IgD-negative memory B cell (primary cell): ENCODE measurements at regions not wholly inside any gene's neighbourhood (a gene's known extent, or its start where the extent isn't known, plus 50 kb on each side); places are given as distances from the start of the nearest gene placed in this dataset.

Experiments
- H3K27ac Mint-ChIP-seq, 3 donors: one replicate each; pipeline ENCODE4 v1.8.0; 2020 to 2022; ENCODE audit warnings: mild to moderate bottlenecking in 3 of 3, mixed read lengths in 3 of 3, moderate library complexity in 1 of 3
- H3K27me3 Mint-ChIP-seq: one replicate; pipeline ENCODE4 v1.8.0; 2021; ENCODE audit warnings: mixed read lengths
- H3K36me3 Mint-ChIP-seq: one replicate; pipeline ENCODE4 v1.8.0; 2020; ENCODE audit warnings: mild to moderate bottlenecking, mixed read lengths
- H3K4me1 Mint-ChIP-seq, 3 donors: one replicate each; pipeline ENCODE4 v1.8.0; 2020 to 2022; ENCODE audit warnings: mixed read lengths in 3 of 3, mild to moderate bottlenecking in 1 of 3
- H3K4me3 Mint-ChIP-seq, 4 donors: one replicate each; pipeline ENCODE4 v1.8.0; 2020 to 2022; ENCODE audit warnings: mild to moderate bottlenecking in 4 of 4, mixed read lengths in 4 of 4, moderate library complexity in 3 of 4
- H3K9me3 Mint-ChIP-seq, 3 donors: one replicate each; pipeline ENCODE4 v1.8.0; 2020 to 2021; ENCODE audit warnings: mixed read lengths in 3 of 3, mild to moderate bottlenecking in 1 of 3

DNA sequence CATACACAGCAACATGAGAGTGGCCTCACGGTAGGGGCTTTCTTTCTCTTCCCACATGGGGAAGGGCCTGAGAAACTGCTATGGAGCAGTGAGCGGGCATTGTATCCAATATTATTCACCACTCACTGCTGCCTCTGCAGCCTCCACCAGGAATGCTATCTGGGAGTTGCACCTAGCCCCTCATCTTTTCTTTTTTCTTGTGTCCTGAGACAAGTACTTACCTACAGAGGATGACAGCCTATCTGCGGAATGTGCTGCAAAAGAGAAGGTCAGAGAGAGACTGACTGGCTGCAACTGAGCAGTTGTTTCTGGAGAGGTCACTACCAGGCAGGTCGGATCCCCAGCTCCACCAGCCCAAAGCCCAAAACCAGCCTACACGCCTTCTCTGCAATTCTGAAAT, 52.1 kb upstream of the HTATIP2 start:
- Mint-ChIP-seq H3K27ac (no peak overlapping the region), H3K27me3 (peaks cover 6% of the 10 kb centered on the region), H3K9me3 (no peaks in the 10 kb centered on the region), H3K36me3 (peaks cover 2% of the 10 kb centered on the region), H3K4me1 (no peaks in the 10 kb centered on the region), H3K4me3 (no peak overlapping the region)

DNA sequence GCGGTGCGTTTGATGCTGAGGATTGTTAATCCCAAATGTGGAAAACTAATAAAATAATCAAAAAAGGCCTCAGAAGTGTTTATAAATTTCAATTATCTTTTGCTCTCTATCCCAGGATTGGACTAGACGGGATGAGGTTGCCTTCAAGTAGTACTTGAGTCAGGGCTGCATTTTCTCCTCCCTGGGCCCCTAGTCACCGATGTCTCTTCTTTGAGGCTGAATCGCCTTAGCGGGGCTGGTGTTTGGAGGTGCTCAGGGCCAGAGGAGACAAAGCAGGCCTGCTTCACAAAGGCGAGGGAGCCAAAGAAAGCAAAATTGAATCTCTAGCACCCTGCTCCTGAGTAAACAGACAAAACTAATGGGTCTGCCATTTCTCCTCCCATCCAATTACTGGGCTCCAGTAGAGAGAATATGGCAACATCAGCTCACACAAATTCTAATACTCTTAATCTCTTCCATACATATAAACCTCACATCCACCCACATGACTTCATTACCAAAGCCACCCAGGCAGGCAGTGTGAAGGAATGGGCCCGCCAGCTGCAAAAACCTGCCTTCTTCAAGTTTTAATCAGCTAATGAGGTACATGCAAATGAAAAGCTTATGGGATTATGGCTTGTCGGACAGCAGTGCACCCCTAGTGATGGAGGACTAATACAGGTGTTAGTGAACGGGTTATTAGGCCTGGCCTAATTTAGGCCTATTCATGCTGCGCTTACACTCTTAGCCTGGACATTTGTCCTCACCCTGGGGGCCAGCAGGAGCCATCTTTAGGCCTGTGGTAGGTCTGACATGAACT, 52.7 kb upstream of the HTATIP2 start:
- Mint-ChIP-seq H3K27me3 (peaks cover 9% of the 10 kb centered on the region), H3K27ac (no peak overlapping the region), H3K4me3 (no peak overlapping the region), H3K36me3 (peaks cover 2% of the 10 kb centered on the region), H3K4me1 (no peaks in the 10 kb centered on the region), H3K9me3 (no peaks in the 10 kb centered on the region)

- Mint-ChIP-seq H3K27ac (no peak overlapping the region), H3K4me3 (no peak overlapping the region), H3K4me1 (no peaks in the 10 kb centered on the region), H3K27me3 (peaks cover 9% of the 10 kb centered on the region), H3K36me3 (peaks cover 2% of the 10 kb centered on the region), H3K9me3 (no peaks in the 10 kb centered on the region)
Observed at GRCh38 chr11:20310137-20310536, 53.4 kb upstream of the HTATIP2 start.

GRCh38 chr11:20309231-20310025, 54.1 kb upstream of the HTATIP2 start:
- Mint-ChIP-seq H3K27ac (no peak overlapping the region), H3K27me3 (peaks cover 9% of the 10 kb centered on the region), H3K9me3 (no peaks in the 10 kb centered on the region), H3K36me3 (peaks cover 2% of the 10 kb centered on the region), H3K4me3 (no peak overlapping the region), H3K4me1 (no peaks in the 10 kb centered on the region)

DNA sequence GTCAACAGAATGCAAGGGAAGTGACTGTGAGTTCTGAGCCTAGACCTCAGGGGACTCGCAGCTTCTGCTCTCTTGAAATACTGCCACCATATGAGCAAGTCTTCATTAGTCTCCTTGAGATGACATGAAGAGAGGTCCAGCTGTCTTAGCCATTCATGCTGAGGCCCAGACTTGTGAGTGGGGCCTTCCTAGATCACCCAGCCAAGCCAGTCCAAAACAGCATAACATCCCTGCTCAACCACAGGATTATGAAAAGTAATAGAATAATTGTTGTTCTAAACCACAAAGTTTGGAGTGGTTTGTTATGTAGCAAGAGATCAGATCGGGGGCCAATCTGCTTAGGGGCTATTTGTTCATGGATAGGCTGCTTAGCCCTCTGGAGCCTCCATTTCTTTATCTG, 54.9 kb upstream of the HTATIP2 start:
- H3K4me3 Mint-ChIP-seq = no peak overlapping the region
- H3K9me3 Mint-ChIP-seq = no peaks in the 10 kb centered on the region
- H3K4me1 Mint-ChIP-seq = no peaks in the 10 kb centered on the region
- H3K27me3 Mint-ChIP-seq = peaks cover 9% of the 10 kb centered on the region
- no peak overlapping the region for H3K27ac Mint-ChIP-seq
- peaks cover 2% of the 10 kb centered on the region for H3K36me3 Mint-ChIP-seq

DNA sequence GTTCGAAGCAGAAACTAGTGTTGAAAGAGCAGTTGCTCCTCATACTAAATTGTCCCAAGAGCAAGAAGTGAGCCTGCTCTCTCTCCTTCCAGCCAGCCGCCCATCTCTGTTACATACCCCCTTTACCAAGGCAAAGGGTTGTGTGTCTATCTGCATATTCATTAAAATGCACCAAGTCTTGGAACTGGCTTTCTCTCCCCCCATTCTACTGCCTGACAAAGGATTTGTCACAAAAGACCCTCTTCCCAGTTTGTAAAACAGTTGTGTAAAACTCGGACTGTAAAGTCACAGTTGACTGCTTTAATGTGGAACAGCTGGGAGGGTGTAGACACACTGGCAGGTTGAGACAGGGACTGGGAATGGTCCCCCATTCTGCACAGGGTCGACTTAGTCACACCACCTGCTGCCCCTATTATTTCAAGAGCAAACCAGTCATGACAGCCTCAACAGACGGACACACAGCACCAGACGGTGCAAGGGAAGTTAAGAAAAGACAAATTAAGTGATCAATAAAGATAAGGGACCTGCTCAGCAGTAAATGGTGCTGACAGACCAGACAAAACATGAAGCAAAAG, 60.0 kb upstream of the HTATIP2 start:
- Mint-ChIP-seq H3K27me3 (peaks cover 9% of the 10 kb centered on the region), H3K4me3 (no peak overlapping the region), H3K9me3 (peaks cover 0 to 1% (median 0%) of the 10 kb centered on the region in 3 donors), H3K36me3 (peaks cover 2% of the 10 kb centered on the region), H3K4me1 (no peaks in the 10 kb centered on the region), H3K27ac (no peak overlapping the region)

DNA sequence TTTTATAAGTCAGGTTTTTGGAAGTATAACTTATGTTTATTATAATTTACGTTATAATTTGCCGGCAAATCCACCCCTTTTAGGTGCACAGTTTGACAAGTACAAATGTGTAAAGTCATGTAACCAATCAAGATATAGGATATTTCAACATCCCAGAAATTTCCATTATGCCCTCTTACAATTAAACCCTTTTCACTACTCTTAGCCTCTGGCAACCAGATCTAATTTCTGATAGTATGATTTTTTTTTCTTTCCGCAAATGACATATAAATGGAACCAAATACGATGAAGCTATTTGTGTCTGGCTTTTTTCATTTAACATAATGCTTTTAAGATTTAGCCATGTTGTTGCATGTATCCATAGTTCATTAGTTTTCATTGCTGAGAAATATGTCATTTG, 69.5 kb upstream of the HTATIP2 start:
- H3K27me3 Mint-ChIP-seq = no peaks in the 10 kb centered on the region
- no peak overlapping the region for H3K4me3 Mint-ChIP-seq
- no peaks in the 10 kb centered on the region for H3K9me3 Mint-ChIP-seq
- no peak overlapping the region for H3K27ac Mint-ChIP-seq
- H3K36me3 Mint-ChIP-seq = no peaks in the 10 kb centered on the region
- no peaks in the 10 kb centered on the region for H3K4me1 Mint-ChIP-seq

DNA sequence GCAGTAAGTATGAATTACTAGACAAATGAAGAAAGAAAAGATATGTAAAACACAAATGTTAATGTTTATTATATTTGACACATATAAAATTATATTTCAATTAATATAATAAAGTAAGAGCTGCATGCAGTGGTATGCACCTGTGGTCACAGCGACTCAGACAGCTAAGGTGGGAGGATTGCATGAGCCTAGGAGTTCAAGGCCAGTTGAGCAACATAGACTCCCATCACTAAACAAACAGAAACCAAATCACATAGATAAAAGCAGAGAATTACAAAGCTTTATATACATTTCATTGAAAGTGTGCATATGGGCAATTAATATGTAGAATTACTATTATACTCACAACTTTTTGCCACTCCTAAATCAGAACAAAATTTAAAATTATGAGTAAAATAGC, 70.0 kb upstream of the HTATIP2 start:
- Mint-ChIP-seq H3K27me3 (peaks cover under 1% of the 10 kb centered on the region), H3K4me3 (no peak overlapping the region), H3K36me3 (no peaks in the 10 kb centered on the region), H3K27ac (no peak overlapping the region), H3K9me3 (no peaks in the 10 kb centered on the region), H3K4me1 (no peaks in the 10 kb centered on the region)

GRCh38 chr11:20289732-20290131, 73.8 kb upstream of the HTATIP2 start:
- no peaks in the 10 kb centered on the region for H3K4me1 Mint-ChIP-seq
- no peak overlapping the region for H3K27ac Mint-ChIP-seq
- H3K36me3 Mint-ChIP-seq = no peaks in the 10 kb centered on the region
- H3K27me3 Mint-ChIP-seq = peaks cover 4% of the 10 kb centered on the region
- no peak overlapping the region for H3K4me3 Mint-ChIP-seq
- H3K9me3 Mint-ChIP-seq = no peaks in the 10 kb centered on the region

- H3K36me3 Mint-ChIP-seq = no peaks in the 10 kb centered on the region
- peaks cover 5% of the 10 kb centered on the region for H3K27me3 Mint-ChIP-seq
- no peaks in the 10 kb centered on the region for H3K9me3 Mint-ChIP-seq
- H3K4me3 Mint-ChIP-seq = no peak overlapping the region
- peaks cover 0 to 3% (median 0%) of the 10 kb centered on the region in 3 donors for H3K4me1 Mint-ChIP-seq
- H3K27ac Mint-ChIP-seq = no peak overlapping the region
Observed at GRCh38 chr11:20283475-20283874, 80.0 kb upstream of the HTATIP2 start.

DNA sequence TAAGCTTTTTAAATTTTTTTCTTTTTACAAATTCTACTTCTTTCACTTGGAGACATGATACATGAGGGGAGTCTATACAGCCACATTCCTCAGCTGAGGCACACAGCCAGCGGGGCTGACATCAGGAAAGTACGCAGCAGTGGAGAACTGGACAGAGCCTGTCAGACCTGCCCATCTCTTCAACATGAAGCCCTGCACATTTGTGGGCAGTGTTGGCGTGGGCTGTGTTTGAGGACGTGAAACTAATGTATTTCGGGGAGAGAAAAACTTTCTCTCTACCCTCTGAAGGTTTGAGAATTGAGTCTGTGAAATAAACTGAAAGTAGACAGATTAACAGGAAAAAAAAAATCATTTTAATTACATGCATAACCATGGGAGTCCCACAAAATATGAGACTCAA, 84.8 kb upstream of the HTATIP2 start:
- H3K36me3 Mint-ChIP-seq = no peaks in the 10 kb centered on the region
- peaks cover 0 to 7% (median 0%) of the 10 kb centered on the region in 3 donors for H3K4me1 Mint-ChIP-seq
- H3K27me3 Mint-ChIP-seq = peaks cover 7% of the 10 kb centered on the region
- peak overlapping the region in 1 of 4 donors; percentile 54 for H3K4me3 Mint-ChIP-seq
- no peak overlapping the region for H3K27ac Mint-ChIP-seq
- H3K9me3 Mint-ChIP-seq = peaks cover 0 to 3% (median 0%) of the 10 kb centered on the region in 3 donors

DNA sequence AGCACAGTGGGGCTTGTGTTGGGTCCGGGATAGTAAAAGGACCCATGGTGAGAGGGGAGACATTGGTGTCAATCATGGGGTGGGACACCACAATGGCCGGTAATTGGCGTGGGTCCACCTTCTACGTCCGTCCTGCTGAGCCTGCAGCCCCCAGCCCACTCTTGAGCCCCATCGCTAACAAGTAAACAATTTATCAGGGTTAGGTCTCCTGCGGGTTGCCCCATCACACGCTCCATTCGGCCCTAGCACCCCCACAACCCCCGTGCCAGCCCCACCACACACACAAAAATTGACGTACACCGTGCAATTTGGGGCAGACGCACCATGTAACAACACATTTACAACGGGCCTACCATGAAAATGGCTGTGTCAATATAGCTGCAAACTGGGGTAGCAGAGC, 86.5 kb upstream of the HTATIP2 start:
- Mint-ChIP-seq H3K4me1 (peaks cover 0 to 7% (median 0%) of the 10 kb centered on the region in 3 donors), H3K27me3 (peaks cover 9% of the 10 kb centered on the region), H3K9me3 (peaks cover 0 to 3% (median 0%) of the 10 kb centered on the region in 3 donors), H3K4me3 (no peak overlapping the region), H3K36me3 (no peaks in the 10 kb centered on the region), H3K27ac (no peak overlapping the region)

- Mint-ChIP-seq H3K27me3 (peaks cover 9% of the 10 kb centered on the region), H3K4me3 (no peak overlapping the region), H3K9me3 (peaks cover 0 to 3% (median 0%) of the 10 kb centered on the region in 3 donors), H3K4me1 (peaks cover 0 to 7% (median 0%) of the 10 kb centered on the region in 3 donors), H3K27ac (no peak overlapping the region), H3K36me3 (no peaks in the 10 kb centered on the region)
Observed at GRCh38 chr11:20275987-20276965, 87.2 kb upstream of the HTATIP2 start.

- Mint-ChIP-seq H3K9me3 (peaks cover 0 to 3% (median 2%) of the 10 kb centered on the region in 3 donors), H3K4me1 (peaks cover 0 to 7% (median 0%) of the 10 kb centered on the region in 3 donors), H3K27me3 (peaks cover 10% of the 10 kb centered on the region), H3K27ac (no peak overlapping the region), H3K4me3 (no peak overlapping the region), H3K36me3 (no peaks in the 10 kb centered on the region)
Observed at GRCh38 chr11:20274031-20274430, 89.5 kb upstream of the HTATIP2 start.
